ENCODE measurements at regions not wholly inside any gene's neighbourhood (a gene's known extent, or its start where the extent isn't known, plus 50 kb on each side); places are given as distances from the start of the nearest gene placed in this dataset.
"Not testable (repeated sequence)": the region's sequence is repeated elsewhere in the genome, so short reads cannot be mapped to it uniquely, and the experiment has no call there.

GRCh38 chr2:13508671-13509070 lies 791.9 kb downstream of the TRIB2 start:
- intact Hi-C loops (cut with DNase I): no loop called here
- H3K27ac ChIP-seq: no peak overlapping the region
- H3K4me3 ChIP-seq: no peak overlapping the region
- no peak for ATAC-seq
- H3K36me3 ChIP-seq: no peaks in the 10 kb centered on the region
- DNase-seq: no peak
- H3K4me1 ChIP-seq: no peaks in the 10 kb centered on the region
- TF ChIP-seq, protein P1, sequence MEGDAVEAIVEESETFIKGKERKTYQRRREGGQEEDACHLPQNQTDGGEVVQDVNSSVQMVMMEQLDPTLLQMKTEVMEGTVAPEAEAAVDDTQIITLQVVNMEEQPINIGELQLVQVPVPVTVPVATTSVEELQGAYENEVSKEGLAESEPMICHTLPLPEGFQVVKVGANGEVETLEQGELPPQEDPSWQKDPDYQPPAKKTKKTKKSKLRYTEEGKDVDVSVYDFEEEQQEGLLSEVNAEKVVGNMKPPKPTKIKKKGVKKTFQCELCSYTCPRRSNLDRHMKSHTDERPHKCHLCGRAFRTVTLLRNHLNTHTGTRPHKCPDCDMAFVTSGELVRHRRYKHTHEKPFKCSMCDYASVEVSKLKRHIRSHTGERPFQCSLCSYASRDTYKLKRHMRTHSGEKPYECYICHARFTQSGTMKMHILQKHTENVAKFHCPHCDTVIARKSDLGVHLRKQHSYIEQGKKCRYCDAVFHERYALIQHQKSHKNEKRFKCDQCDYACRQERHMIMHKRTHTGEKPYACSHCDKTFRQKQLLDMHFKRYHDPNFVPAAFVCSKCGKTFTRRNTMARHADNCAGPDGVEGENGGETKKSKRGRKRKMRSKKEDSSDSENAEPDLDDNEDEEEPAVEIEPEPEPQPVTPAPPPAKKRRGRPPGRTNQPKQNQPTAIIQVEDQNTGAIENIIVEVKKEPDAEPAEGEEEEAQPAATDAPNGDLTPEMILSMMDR (IDR thresholded peaks at IDR 0.05): no peak
- no peaks in the 10 kb centered on the region for H3K9me3 ChIP-seq
- no peaks in the 10 kb centered on the region for H3K27me3 ChIP-seq (ENCODE audit: low read depth)

DNA sequence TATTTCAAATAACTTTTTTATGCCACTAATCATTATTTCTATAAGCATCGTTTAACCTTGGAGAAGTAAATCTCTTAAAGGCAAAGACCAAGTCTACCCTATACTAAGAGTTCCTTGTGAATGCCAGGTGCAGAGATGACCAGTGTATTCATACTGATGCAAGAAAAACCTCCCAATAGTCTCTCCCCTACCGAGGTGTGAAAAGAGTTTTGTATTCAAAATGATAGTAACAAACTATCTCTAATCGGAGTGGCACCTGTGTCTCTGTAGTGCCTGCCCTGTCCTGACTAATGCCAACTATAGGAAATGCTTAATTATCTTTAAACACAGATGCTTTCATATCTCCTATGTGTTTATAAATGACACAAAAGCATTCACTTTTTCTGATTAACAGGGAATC lies 798.5 kb downstream of the TRIB2 start:
- ATAC-seq (no peak), DNase-seq (no peak)
- TF ChIP-seq, protein P1 (IDR thresholded peaks at IDR 0.05): no peak
- Histone ChIP-seq H3K27ac (no peak overlapping the region), H3K36me3 (no peaks in the 10 kb centered on the region), H3K27me3 (ENCODE audit: low read depth) (no peaks in the 10 kb centered on the region), H3K4me1 (no peaks in the 10 kb centered on the region), H3K9me3 (no peaks in the 10 kb centered on the region), H3K4me3 (no peak overlapping the region)
- intact Hi-C loops (cut with DNase I): no loop called here

DNA sequence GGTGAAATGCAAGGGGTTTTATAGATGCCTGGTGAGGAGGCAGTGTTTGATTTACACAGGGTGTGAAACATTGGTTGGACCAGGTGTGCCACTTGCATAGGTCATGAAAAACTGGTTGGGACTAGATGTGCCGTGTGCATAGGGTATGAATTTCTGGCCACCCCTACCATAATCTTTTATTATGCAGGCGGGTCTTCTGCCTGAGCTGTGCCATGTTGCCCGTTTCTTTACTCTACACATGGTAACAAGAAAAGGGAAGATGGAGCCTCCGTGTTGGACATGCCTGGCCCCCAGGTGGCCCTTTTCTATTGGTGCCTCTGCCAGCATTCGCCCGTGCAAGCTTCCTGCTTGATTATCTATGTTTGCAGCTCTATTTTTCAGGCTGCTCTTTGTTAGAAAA lies 805.4 kb downstream of the TRIB2 start:
- DNase-seq: no peak
- no peak for ATAC-seq
- no peaks in the 10 kb centered on the region for H3K27me3 ChIP-seq (ENCODE audit: low read depth)
- no peaks in the 10 kb centered on the region for H3K36me3 ChIP-seq
- no peaks in the 10 kb centered on the region for H3K9me3 ChIP-seq
- intact Hi-C loops (cut with DNase I): no loop called here
- TF ChIP-seq, protein P1 (IDR thresholded peaks at IDR 0.05): no peak
- H3K4me3 ChIP-seq: no peak overlapping the region
- no peaks in the 10 kb centered on the region for H3K4me1 ChIP-seq
- H3K27ac ChIP-seq: no peak overlapping the region

- Histone ChIP-seq H3K27me3 (ENCODE audit: low read depth) (no peaks in the 10 kb centered on the region), H3K4me3 (no peak overlapping the region), H3K27ac (no peak overlapping the region), H3K36me3 (no peaks in the 10 kb centered on the region), H3K9me3 (no peaks in the 10 kb centered on the region), H3K4me1 (no peaks in the 10 kb centered on the region)
- ATAC-seq (no peak), DNase-seq (no peak)
- intact Hi-C loops (cut with DNase I): no loop called here
- TF ChIP-seq, protein P1 (IDR thresholded peaks at IDR 0.05): no peak
These were observed 806.4 kb downstream of the TRIB2 start for GRCh38 chr2:13522917-13523821.

GRCh38 chr2:13524492-13524891 lies 807.8 kb downstream of the TRIB2 start:
- H3K27ac ChIP-seq: no peak overlapping the region
- no peak for ATAC-seq
- intact Hi-C loops (cut with DNase I): no loop called here
- no peaks in the 10 kb centered on the region for H3K9me3 ChIP-seq
- H3K4me1 ChIP-seq: no peaks in the 10 kb centered on the region
- DNase-seq: no peak
- H3K27me3 ChIP-seq (ENCODE audit: low read depth): no peaks in the 10 kb centered on the region
- no peak overlapping the region for H3K4me3 ChIP-seq
- no peaks in the 10 kb centered on the region for H3K36me3 ChIP-seq
- TF ChIP-seq, protein P1 (IDR thresholded peaks at IDR 0.05): no peak

DNA sequence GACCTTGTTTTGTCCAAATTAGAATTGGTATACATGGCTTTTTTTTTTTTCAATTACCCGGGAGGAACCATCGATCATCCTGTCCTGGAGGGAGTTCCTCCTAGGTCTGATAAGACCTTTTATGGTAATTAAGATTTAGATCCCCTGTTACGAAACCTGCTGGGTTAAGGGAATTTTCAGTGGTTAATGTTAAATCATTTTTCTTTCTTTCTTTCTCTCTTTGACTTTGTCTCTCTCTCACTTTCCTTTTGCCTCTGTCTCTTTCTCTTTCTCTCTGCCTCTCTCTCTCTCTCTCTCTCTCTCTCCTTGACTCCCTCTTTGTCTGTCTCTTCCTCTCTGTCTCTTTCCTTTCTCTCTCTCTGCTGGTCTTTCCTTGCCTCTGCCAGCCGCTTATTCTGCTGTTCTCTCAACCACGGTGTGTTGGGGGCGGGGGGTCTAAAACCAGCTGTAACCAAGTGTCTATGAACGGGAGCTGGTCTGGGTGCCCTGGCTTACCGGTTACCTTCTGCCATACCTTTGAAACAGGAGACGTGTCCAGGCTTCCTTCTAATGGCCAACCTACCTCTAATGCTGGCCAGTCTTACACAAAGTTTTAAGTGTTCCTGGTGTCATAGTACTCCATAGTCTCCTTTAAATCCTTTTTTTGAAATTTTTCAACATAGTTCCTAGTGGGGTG lies 815.1 kb downstream of the TRIB2 start:
- ATAC-seq; intact Hi-C loops (cut with DNase I); H3K36me3 ChIP-seq; DNase-seq; H3K4me1 ChIP-seq; H3K27me3 ChIP-seq (ENCODE audit: low read depth); H3K4me3 ChIP-seq; H3K27ac ChIP-seq; H3K9me3 ChIP-seq: not testable (repeated sequence)

GRCh38 chr2:13532781-13533523 lies 816.2 kb downstream of the TRIB2 start:
- H3K9me3 ChIP-seq; H3K4me1 ChIP-seq; DNase-seq; H3K27me3 ChIP-seq (ENCODE audit: low read depth); H3K36me3 ChIP-seq; ATAC-seq; H3K4me3 ChIP-seq; H3K27ac ChIP-seq; intact Hi-C loops (cut with DNase I): not testable (repeated sequence)

Data from lower lobe of right lung (tissue), 2 donors.